Erythroblast (primary cell): ENCODE measurements at regions not wholly inside any gene's neighbourhood (a gene's known extent, or its start where the extent isn't known, plus 50 kb on each side); places are given as distances from the start of the nearest gene placed in this dataset.
"Not testable (repeated sequence)": the region's sequence is repeated elsewhere in the genome, so short reads cannot be mapped to it uniquely, and the experiment has no call there.

Experiments
- GATA1 ChIP-seq: IDR thresholded peaks from 2 replicates; pipeline ENCODE4 v1.6.1; 2011; ENCODE audit warnings: low read depth, mild to moderate bottlenecking, control low read depth, low read length, moderate library complexity
- POLR2A ChIP-seq: IDR thresholded peaks from 2 replicates; pipeline ENCODE4 v1.6.1; 2011; ENCODE audit warnings: mild to moderate bottlenecking, low read length

DNA sequence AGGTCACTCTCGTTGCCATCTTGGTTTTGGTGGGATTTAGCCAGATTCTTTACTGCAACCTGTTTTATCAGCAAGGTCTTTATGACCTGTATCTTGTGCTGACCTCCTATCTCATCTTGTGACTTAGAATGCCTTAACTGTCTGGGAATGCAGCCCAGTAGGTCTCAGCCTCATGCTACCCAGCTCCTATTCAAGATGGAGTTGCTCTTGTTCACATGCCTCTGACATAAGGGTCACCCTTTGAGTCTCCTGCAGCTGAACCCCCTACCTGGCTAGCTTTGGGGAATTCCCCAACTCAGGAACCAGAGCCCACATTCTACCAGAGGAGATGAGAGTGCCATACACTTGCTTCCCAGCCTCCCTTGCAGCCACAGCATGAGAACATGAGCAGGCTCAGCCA lies 123.0 kb upstream of the ARHGEF3 start:
- not testable (repeated sequence) for TF ChIP-seq POLR2A, GATA1
